ENCODE measurements at regions not wholly inside any gene's neighbourhood (a gene's known extent, or its start where the extent isn't known, plus 50 kb on each side); places are given as distances from the start of the nearest gene placed in this dataset.

- TF ChIP-seq CTCF (IDR thresholded peaks at IDR 0.05), result no peak
- no peak for TF ChIP-seq JUND (IDR thresholded peaks at IDR 0.05)
- TF ChIP-seq GABPA (IDR thresholded peaks at IDR 0.05; ENCODE audit: low read depth), result no peak
- TF ChIP-seq REST (IDR thresholded peaks at IDR 0.05; ENCODE audit: low read depth, low read length), result no peak
- no peak for TF ChIP-seq EZH2phosphoT487 (IDR thresholded peaks at IDR 0.05; ENCODE audit: borderline replicate concordance, low read depth)
These were observed 147.2 kb upstream of the ZNF507 start for GRCh38 chr19:32197896-32198882.

Data from SK-N-SH (cell line).